ENCODE measurements at regions not wholly inside any gene's neighbourhood (a gene's known extent, or its start where the extent isn't known, plus 50 kb on each side); places are given as distances from the start of the nearest gene placed in this dataset.

DNA sequence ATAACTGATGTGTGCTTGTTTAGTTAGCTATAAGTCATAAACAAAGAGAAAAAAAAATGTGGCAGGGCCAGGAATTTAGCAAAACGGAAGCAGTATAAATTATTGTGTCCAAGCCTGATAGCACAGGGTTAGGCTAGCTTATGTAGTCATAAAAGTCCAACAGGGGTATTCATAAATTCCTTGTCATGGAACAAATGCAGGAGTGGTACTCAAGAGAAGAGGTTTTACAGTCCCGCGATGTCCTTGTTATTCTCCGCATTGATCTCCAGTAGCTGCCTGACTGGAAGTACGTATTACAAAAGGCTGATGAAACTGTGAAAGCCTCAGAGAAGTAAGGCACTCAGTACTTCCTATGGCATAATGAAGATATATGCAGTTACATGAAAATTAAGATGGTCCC is 336.9 kb upstream of the TRAM1L1 start:
- Histone ChIP-seq H3K27me3 (replicated peaks) (no peaks in the 10 kb centered on the region), H3K27ac (no peak overlapping the region), H3K4me3 (no peak overlapping the region), H3K36me3 (no peaks in the 10 kb centered on the region), H3K4me1 (replicated peaks) (peaks cover 8% of the 10 kb centered on the region; the same call in 1 of the 2 replicates), H3K9me3 (replicated peaks) (no peaks in the 10 kb centered on the region)
- DNase-seq (ENCODE audit: low read depth in 1 of 2, low spot score in 2 of 2) = no peak

DNA sequence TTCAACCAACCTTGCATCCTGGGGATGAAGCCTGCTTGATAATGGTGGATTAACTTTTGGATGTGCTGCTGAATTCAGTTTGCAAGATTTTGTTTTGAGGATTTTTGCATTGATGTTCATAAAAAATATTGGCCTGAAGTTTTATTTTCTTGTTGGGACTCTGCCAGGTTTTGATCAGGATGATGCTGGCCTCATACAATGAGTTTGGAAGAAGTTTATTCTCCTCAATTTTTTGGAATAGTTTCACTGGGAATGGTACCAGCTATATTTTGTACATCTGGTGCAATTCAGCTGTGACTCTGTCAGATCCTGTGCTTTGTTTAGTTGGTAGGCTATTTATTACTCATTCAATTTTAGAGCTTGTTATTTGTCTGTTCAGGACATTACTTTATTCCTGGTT is 340.3 kb upstream of the TRAM1L1 start:
- DNase-seq (ENCODE audit: low read depth in 1 of 2, low spot score in 2 of 2) = no peak
- Histone ChIP-seq H3K4me3 (no peak overlapping the region), H3K36me3 (no peaks in the 10 kb centered on the region), H3K27ac (no peak overlapping the region), H3K9me3 (replicated peaks) (no peaks in the 10 kb centered on the region), H3K4me1 (replicated peaks) (peaks cover 5% of the 10 kb centered on the region; the same call in 1 of the 2 replicates), H3K27me3 (replicated peaks) (no peaks in the 10 kb centered on the region)

DNA sequence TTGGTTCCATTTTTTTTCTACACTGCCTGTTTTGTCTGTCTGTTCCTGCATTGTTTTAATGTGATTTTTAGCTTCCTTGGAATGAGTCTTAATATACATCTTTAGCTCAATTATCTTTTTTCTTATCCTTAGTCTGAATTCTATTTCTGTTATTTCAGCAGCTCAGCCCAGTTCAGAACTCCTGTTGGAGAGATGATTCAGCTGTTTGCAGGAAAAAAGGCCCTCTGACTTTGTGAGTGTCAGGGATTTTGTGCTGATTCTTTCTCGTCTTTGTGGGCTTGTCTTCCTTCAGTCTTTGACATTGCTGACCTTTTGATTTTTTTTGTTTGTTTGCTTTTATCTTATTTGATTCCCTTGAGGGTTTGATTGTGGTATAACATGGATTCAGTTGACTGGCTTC is 343.2 kb upstream of the TRAM1L1 start:
- Histone ChIP-seq H3K9me3 (replicated peaks) (no peaks in the 10 kb centered on the region), H3K4me1 (replicated peaks) (no peaks in the 10 kb centered on the region), H3K27ac (no peak overlapping the region), H3K27me3 (replicated peaks) (no peaks in the 10 kb centered on the region), H3K4me3 (no peak overlapping the region), H3K36me3 (no peaks in the 10 kb centered on the region)
- DNase-seq (ENCODE audit: low read depth in 1 of 2, low spot score in 2 of 2) = no peak

DNA sequence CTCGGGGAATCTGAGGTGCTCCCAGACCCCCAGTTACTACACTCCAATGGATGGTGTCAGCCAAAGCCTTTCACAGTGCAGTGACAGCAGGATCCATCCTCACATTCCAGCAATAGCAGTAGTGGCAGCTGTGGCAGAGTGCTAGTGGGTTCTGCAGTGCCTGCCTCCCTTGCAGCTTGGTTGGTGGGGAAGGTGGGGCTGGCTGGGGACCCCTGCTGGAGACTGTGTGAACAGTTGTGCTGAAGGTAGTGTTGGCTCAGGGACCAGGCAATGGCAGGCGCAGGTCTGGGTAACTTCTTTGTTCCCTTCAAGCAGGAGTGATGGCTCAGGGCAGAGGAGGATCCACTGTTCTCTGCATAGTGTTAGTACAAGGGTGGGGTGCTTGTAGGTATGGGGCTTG is 343.7 kb upstream of the TRAM1L1 start:
- Histone ChIP-seq H3K4me1 (replicated peaks) (no peaks in the 10 kb centered on the region), H3K4me3 (no peak overlapping the region), H3K27me3 (replicated peaks) (no peaks in the 10 kb centered on the region), H3K9me3 (replicated peaks) (no peaks in the 10 kb centered on the region), H3K27ac (no peak overlapping the region), H3K36me3 (no peaks in the 10 kb centered on the region)
- no peak for DNase-seq (ENCODE audit: low read depth in 1 of 2, low spot score in 2 of 2)

DNA sequence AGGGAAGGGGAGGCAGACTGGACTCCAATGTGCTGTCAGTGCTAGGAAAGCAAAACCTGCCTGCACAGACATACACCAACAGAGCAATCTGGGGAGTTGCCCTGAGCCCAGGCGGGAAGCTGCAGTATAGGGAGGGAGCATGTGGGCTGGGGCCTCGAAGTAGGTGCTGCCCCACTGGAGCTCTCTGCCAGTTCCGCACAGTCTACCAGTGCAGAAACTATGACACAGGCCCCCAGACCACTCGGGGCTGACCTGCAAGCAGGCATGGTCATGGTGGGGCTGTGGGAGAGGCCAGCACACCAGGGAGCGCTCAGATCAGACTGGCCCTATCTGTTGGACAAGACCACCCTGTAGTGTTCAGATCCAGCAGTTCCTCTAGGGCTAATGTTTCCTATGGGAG is 344.1 kb upstream of the TRAM1L1 start:
- no peak overlapping the region for H3K4me3 ChIP-seq
- H3K36me3 ChIP-seq = no peaks in the 10 kb centered on the region
- H3K9me3 ChIP-seq (replicated peaks) = no peaks in the 10 kb centered on the region
- no peaks in the 10 kb centered on the region for H3K4me1 ChIP-seq (replicated peaks)
- H3K27ac ChIP-seq = no peak overlapping the region
- no peaks in the 10 kb centered on the region for H3K27me3 ChIP-seq (replicated peaks)
- DNase-seq (ENCODE audit: low read depth in 1 of 2, low spot score in 2 of 2) = no peak

DNA sequence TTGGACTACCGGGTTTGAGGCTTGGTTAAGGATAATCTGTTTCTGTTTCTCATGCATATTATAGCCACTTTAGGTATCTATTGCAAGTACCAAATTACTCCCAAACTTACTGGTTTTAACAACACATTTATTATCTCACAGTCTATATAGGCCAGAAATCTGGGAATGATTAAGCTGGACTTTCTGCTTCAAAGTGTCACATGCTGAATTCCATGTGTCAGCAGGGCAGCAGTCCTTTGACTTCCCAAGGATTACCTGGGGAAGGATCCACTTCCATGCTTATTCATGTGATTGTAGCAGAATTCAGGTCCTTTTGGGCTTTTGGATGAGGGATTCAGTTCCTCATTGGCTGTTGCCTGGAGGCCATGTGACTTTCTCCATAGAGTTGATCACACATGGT is 349.0 kb upstream of the TRAM1L1 start:
- Histone ChIP-seq H3K36me3 (no peaks in the 10 kb centered on the region), H3K4me3 (no peak overlapping the region), H3K9me3 (replicated peaks) (no peaks in the 10 kb centered on the region), H3K27me3 (replicated peaks) (no peaks in the 10 kb centered on the region), H3K4me1 (replicated peaks) (no peaks in the 10 kb centered on the region), H3K27ac (no peak overlapping the region)
- DNase-seq (ENCODE audit: low read depth in 1 of 2, low spot score in 2 of 2) = no peak

DNA sequence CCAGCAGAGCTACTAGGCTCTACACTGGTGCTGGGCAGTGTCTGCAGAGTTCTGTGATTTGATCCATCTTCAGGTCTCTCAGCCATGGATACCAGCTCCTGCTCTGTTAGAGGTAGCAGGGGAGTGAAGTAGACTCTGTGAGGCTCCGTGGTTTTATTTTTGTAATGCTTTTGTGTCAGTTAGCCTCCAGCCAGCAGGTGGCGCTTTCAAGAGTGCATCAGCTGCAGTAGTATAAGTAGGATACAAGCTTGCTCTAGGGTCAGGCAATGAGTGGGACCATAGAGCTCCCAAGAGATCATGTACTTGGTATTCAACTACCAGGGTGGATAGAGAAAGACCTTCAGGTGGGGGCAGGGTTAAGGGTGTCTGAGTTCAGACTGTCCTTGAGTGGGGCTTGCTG is 362.5 kb upstream of the TRAM1L1 start:
- Histone ChIP-seq H3K9me3 (replicated peaks) (no peaks in the 10 kb centered on the region), H3K27me3 (replicated peaks) (no peaks in the 10 kb centered on the region), H3K4me3 (no peak overlapping the region), H3K36me3 (no peaks in the 10 kb centered on the region), H3K4me1 (replicated peaks) (no peaks in the 10 kb centered on the region), H3K27ac (no peak overlapping the region)
- DNase-seq (ENCODE audit: low read depth in 1 of 2, low spot score in 2 of 2) = no peak

DNA sequence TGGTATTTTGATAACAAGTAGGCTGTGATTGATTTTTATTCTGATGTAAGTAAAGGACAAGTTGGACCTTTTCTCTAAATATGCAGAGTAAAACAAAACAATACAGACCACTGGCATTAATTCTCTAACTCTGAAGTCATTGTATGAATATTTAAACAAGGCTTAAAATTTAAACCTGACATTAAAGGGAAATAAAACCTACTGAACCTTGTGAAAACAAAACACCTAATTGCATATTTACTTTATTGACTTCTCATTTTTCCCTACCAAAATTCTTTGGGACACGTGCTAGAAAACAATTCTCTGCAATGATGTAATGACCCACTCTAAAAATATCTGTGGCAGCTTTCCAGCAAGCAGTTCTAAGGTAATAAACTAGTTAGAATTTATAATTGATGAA is 369.7 kb upstream of the TRAM1L1 start:
- no peak overlapping the region for H3K4me3 ChIP-seq
- H3K36me3 ChIP-seq = no peaks in the 10 kb centered on the region
- H3K9me3 ChIP-seq (replicated peaks) = no peaks in the 10 kb centered on the region
- no peaks in the 10 kb centered on the region for H3K27me3 ChIP-seq (replicated peaks)
- DNase-seq (ENCODE audit: low read depth in 1 of 2, low spot score in 2 of 2) = no peak
- H3K4me1 ChIP-seq (replicated peaks) = no peaks in the 10 kb centered on the region
- no peak overlapping the region for H3K27ac ChIP-seq

DNA sequence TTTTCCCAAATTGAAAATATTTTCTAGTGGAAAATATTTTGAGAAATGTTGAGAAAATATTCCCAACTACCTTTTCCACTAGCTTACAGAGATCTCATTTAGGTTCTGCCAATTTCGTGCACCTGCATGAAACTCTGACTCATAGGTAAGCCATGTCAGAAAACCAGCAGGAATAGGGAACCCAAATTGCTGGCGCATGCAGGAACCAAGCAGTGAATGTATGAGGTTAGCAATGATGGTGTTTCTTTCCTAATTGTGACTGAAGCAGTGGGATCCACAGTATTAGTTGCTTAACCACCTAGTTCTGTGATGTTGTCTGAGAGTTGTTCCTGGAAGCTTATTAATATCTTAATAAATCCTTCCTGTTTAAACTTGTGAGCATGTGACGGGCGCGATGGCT is 381.0 kb upstream of the TRAM1L1 start:
- DNase-seq (ENCODE audit: low read depth in 1 of 2, low spot score in 2 of 2) = no peak
- no peaks in the 10 kb centered on the region for H3K27me3 ChIP-seq (replicated peaks)
- H3K4me3 ChIP-seq = no peak overlapping the region
- H3K4me1 ChIP-seq (replicated peaks) = no peaks in the 10 kb centered on the region
- no peaks in the 10 kb centered on the region for H3K9me3 ChIP-seq (replicated peaks)
- H3K36me3 ChIP-seq = no peaks in the 10 kb centered on the region
- no peak overlapping the region for H3K27ac ChIP-seq

DNA sequence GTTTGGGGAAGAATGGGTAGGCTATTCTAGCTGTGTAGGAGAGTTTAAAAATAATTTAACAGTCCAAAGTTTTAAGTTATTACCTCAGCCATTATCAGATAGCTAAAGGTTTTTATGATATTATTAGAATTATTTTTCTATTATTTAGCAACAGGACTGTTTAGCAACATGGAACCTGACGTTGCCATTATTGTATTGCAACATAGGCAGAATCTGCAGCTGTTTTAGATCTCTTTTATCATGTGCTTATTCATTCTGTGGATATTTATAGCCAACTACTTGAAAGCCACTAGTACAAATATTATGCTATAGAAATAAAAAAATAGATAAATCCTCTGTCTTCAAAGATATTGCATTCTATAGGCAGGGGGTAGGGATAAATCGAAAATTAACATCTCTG is 382.0 kb upstream of the TRAM1L1 start:
- H3K27me3 ChIP-seq (replicated peaks) = no peaks in the 10 kb centered on the region
- no peak overlapping the region for H3K27ac ChIP-seq
- no peaks in the 10 kb centered on the region for H3K4me1 ChIP-seq (replicated peaks)
- H3K36me3 ChIP-seq = no peaks in the 10 kb centered on the region
- no peaks in the 10 kb centered on the region for H3K9me3 ChIP-seq (replicated peaks)
- no peak overlapping the region for H3K4me3 ChIP-seq
- no peak for DNase-seq (ENCODE audit: low read depth in 1 of 2, low spot score in 2 of 2)

DNA sequence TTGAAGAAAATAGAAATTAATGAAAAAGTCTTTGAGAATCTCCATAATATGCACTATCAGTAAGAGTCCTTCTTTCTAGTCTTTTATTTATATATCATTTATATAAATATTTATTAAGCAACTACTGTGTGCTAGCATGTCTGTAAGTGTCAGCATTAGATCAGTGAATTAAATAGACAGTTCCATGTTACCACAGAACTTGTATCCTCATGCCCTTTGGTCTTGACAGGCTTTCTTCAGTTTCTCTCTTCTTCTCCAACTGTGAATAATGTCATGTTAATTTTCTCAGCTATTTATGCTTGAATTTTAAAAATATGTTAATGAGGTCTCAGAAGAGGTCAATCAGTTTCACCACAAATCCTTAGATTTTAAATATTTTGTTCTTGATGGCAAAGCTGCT is 389.6 kb upstream of the TRAM1L1 start:
- Histone ChIP-seq H3K4me3 (no peak overlapping the region), H3K36me3 (no peaks in the 10 kb centered on the region), H3K9me3 (replicated peaks) (no peaks in the 10 kb centered on the region), H3K27me3 (replicated peaks) (no peaks in the 10 kb centered on the region), H3K27ac (no peak overlapping the region), H3K4me1 (replicated peaks) (no peaks in the 10 kb centered on the region)
- no peak for DNase-seq (ENCODE audit: low read depth in 1 of 2, low spot score in 2 of 2)

DNA sequence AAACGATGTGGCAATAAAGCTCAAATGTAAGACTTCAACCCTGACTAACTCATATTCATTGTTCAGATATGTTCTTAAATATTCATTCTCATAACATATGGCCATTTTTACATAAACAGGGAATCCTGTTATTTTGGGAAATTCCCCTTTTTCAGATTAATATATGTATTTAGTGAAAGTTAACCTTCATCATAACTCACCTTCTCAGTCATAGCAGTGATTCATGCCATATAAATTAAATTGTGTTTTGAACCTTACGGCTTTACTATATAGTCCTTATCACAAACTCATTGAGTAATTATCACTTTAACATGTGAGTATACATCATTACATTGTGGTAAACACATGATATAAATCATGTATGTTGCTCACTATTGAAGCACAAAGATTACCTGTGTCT is 392.5 kb upstream of the TRAM1L1 start:
- Histone ChIP-seq H3K9me3 (replicated peaks) (no peaks in the 10 kb centered on the region), H3K4me3 (no peak overlapping the region), H3K4me1 (replicated peaks) (peaks cover 11% of the 10 kb centered on the region), H3K27ac (no peak overlapping the region), H3K27me3 (replicated peaks) (no peaks in the 10 kb centered on the region), H3K36me3 (no peaks in the 10 kb centered on the region)
- no peak for DNase-seq (ENCODE audit: low read depth in 1 of 2, low spot score in 2 of 2)

DNA sequence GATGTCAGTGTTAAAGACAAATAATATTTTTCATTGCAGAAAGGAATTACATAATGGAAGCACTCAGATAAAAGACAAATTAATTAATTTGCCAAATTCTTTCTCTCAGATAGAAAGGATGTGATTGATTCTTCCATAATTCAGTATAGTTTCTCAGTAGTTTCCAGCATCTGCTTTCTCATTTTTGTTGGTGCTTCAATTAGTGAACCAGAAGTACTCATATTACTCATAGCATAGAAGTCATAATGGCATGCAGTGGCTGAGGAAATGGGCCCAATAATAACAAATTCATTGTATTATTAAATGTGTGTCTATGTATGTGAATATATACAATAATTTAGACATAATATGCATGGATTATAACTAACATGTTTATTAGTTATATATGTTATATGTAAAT is 393.3 kb upstream of the TRAM1L1 start:
- no peak overlapping the region for H3K27ac ChIP-seq
- peaks cover 11% of the 10 kb centered on the region for H3K4me1 ChIP-seq (replicated peaks)
- no peak for DNase-seq (ENCODE audit: low read depth in 1 of 2, low spot score in 2 of 2)
- no peaks in the 10 kb centered on the region for H3K36me3 ChIP-seq
- H3K4me3 ChIP-seq = no peak overlapping the region
- no peaks in the 10 kb centered on the region for H3K27me3 ChIP-seq (replicated peaks)
- H3K9me3 ChIP-seq (replicated peaks) = no peaks in the 10 kb centered on the region

DNA sequence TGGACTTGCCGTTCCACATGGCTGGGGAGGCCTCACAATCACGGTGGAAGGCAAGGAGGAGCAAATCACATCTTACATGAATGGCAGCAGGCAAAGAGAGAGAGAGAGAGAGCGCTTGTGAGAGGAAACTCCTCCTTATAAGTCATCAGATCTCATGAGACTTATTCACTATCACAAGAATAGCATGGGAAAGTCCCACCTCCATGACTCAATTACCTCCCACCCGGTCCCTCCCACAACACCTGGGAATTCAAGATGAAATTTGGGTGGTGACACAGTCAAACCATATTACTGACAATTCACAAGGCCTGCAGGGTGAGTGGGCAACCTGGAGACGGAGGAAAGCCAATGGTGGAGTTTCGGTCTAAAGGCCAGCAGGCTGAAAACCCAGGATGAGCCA is 394.3 kb upstream of the TRAM1L1 start:
- H3K9me3 ChIP-seq (replicated peaks) = no peaks in the 10 kb centered on the region
- H3K27ac ChIP-seq = no peak overlapping the region
- DNase-seq (ENCODE audit: low read depth in 1 of 2, low spot score in 2 of 2) = no peak
- peaks cover 11% of the 10 kb centered on the region for H3K4me1 ChIP-seq (replicated peaks)
- H3K36me3 ChIP-seq = no peaks in the 10 kb centered on the region
- H3K4me3 ChIP-seq = no peak overlapping the region
- no peaks in the 10 kb centered on the region for H3K27me3 ChIP-seq (replicated peaks)

DNA sequence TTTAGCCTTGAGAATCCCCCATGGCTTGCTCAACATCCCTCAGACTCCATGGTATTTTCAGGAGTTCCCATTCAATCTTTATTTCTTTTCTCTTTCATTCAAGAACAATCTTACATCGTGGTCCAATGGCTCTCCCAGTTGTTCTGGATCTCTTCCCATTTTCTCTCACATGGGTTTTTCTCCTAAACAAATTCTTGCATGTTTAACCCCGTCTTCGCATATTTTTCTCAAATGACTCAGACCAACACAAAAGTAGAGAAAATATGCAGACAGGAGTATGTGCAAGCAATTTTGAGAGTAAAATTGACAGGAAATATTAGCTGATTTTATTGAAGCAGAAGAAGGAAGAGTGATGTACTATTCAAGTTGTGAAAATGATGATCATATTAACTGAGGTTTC is 396.4 kb upstream of the TRAM1L1 start:
- peaks cover 11% of the 10 kb centered on the region for H3K4me1 ChIP-seq (replicated peaks)
- H3K4me3 ChIP-seq = no peak overlapping the region
- H3K36me3 ChIP-seq = no peaks in the 10 kb centered on the region
- no peaks in the 10 kb centered on the region for H3K27me3 ChIP-seq (replicated peaks)
- peak in 1 of 2 experiments; percentile 33 for DNase-seq (ENCODE audit: low read depth in 1 of 2, low spot score in 2 of 2)
- no peak overlapping the region for H3K27ac ChIP-seq
- H3K9me3 ChIP-seq (replicated peaks) = no peaks in the 10 kb centered on the region
